NCI-H146 treated with DMSO at 0.1 percent for 48 hours (cell line): ENCODE measurements at regions not wholly inside any gene's neighbourhood (a gene's known extent, or its start where the extent isn't known, plus 50 kb on each side); places are given as distances from the start of the nearest gene placed in this dataset.

Experiments used
- DNase-seq: peaks from one replicate; lab custom pipeline; 2025; ENCODE audit not compliant: unreplicated experiment; lab: John Stamatoyannopoulos, UW

GRCh38 chr4:129394635-129395034 is 298.7 kb downstream of the C4orf33 start:
- DNase-seq, result no peak

- no peak for DNase-seq
Measured at GRCh38 chr4:129403848-129404247, 307.9 kb downstream of the C4orf33 start.

GRCh38 chr4:129410115-129410514 is 314.2 kb downstream of the C4orf33 start:
- DNase-seq, result no peak

- DNase-seq, result no peak
Measured at GRCh38 chr4:129415004-129415403, 319.1 kb downstream of the C4orf33 start.

GRCh38 chr4:129420637-129421036 is 324.7 kb downstream of the C4orf33 start:
- DNase-seq, result no peak

- DNase-seq, result no peak
Measured at GRCh38 chr4:129422277-129422676, 326.3 kb downstream of the C4orf33 start.

GRCh38 chr4:129428454-129428853 is 332.5 kb downstream of the C4orf33 start:
- DNase-seq, result no peak

GRCh38 chr4:129429581-129430320 is 333.8 kb downstream of the C4orf33 start:
- DNase-seq, result no peak

GRCh38 chr4:129437347-129437746 is 341.4 kb downstream of the C4orf33 start:
- no peak for DNase-seq

GRCh38 chr4:129438456-129438981 is 342.6 kb downstream of the C4orf33 start:
- DNase-seq, result no peak

GRCh38 chr4:129446074-129446473 is 350.1 kb downstream of the C4orf33 start:
- DNase-seq, result no peak

- DNase-seq, result no peak
Measured at GRCh38 chr4:129453524-129454200, 357.7 kb downstream of the C4orf33 start.

GRCh38 chr4:129455482-129455881 is 359.5 kb downstream of the C4orf33 start:
- no peak for DNase-seq

GRCh38 chr4:129468624-129469023 is 372.7 kb downstream of the C4orf33 start:
- no peak for DNase-seq

GRCh38 chr4:129474698-129475097 is 378.7 kb downstream of the C4orf33 start:
- DNase-seq, result no peak

GRCh38 chr4:129481107-129481506 is 385.2 kb downstream of the C4orf33 start:
- DNase-seq, result no peak

- DNase-seq, result no peak
Measured at GRCh38 chr4:129488427-129488826, 392.5 kb downstream of the C4orf33 start.

GRCh38 chr4:129490516-129490915 is 394.6 kb downstream of the C4orf33 start:
- no peak for DNase-seq

- DNase-seq, result no peak
Measured at GRCh38 chr4:129498626-129499025, 402.7 kb downstream of the C4orf33 start.

GRCh38 chr4:129514852-129515251 is 418.9 kb downstream of the C4orf33 start:
- no peak for DNase-seq

- DNase-seq, result no peak
Measured at GRCh38 chr4:129515356-129515755, 419.4 kb downstream of the C4orf33 start.

GRCh38 chr4:129526812-129527211 is 430.9 kb downstream of the C4orf33 start:
- DNase-seq, result no peak
